ENCODE measurements at regions not wholly inside any gene's neighbourhood (a gene's known extent, or its start where the extent isn't known, plus 50 kb on each side); places are given as distances from the start of the nearest gene placed in this dataset.

DNA sequence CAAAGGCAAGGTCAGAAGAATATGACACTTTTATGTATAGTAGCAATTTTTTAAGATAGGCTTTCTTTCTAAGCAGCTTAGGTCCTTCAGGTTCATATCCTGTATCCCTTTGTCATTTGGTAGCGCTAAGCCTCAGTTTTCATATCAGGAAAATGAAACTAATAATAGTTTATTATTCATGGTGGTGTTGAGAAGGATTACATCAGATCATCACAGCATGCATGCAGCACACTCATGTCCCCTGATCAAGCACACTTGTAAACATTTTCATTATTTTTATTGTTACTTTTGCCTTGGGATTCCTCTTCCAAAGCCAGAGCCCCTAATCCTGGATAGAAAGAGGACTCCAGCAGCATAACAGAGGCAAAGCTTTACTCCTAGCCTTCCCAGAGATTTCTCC is 70.2 kb upstream of the ADGRF1 start:
- DNase-seq: no peak

DNA sequence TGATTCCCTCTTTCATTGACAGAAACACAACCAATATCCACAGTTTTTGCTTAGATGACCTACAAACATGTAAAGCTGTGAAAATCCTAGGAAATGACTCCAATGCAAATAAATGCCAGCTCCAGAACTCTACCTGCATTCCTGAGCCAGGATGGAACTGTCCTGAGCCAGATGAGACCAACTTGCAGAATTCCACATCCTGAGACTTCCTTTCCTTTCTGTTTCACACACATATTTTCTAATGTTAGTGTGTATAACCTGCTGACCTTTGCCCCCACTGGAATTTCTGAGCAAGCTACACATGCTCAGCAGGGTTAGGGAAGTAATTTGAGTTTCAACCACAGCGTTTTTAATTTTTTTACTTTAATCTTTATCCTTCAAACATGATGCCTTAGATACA is 69.6 kb upstream of the ADGRF1 start:
- no peak for DNase-seq

- DNase-seq: no peak
Measured at GRCh38 chr6:47109281-47109680, 67.1 kb upstream of the ADGRF1 start.

- DNase-seq: no peak
Measured at GRCh38 chr6:47106721-47107197, 64.6 kb upstream of the ADGRF1 start.

GRCh38 chr6:47106216-47106615 is 64.1 kb upstream of the ADGRF1 start:
- DNase-seq: no peak

GRCh38 chr6:47105469-47106178 is 63.5 kb upstream of the ADGRF1 start:
- DNase-seq: no peak

DNA sequence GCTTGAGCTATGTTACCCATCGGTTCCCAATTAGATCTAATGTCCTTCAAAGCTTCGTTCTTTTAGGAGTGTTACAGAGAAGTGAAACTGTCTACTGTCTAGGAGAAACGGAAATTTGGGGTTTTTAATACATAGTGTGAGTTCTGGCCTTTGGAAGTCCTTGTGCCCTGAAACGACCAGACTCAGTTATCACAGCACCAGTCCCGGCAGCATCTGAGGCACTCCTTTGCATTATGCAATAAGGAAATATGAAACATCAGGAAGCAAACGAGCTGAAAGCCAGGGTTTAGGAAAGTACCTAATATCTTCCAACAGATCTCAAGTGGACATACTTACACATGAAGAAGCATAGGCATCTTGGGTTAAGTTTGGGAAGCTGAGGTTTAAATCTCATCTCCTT is 61.8 kb upstream of the ADGRF1 start:
- no peak for DNase-seq

GRCh38 chr6:47102331-47102730 is 60.2 kb upstream of the ADGRF1 start:
- no peak for DNase-seq

DNA sequence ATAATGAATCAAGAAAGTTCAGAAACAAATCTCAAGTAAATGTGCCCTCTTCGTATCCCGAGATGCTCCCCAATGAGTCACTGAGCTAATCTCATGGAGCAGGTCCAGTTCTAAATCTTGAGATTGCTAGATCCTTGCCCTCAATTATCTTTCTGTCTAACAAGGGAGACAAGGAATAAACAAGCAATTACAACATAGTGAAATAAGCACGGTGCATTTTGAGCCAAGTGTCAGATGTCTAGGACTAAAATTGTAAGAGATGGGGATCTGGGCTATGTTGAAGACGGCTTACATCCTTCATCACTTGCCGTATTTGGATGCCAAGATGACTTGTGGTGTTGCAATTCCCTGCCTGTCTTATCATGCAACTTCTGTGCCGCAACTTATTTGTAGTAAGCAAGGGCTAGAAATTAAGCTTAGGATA is 56.5 kb upstream of the ADGRF1 start:
- no peak for DNase-seq

DNA sequence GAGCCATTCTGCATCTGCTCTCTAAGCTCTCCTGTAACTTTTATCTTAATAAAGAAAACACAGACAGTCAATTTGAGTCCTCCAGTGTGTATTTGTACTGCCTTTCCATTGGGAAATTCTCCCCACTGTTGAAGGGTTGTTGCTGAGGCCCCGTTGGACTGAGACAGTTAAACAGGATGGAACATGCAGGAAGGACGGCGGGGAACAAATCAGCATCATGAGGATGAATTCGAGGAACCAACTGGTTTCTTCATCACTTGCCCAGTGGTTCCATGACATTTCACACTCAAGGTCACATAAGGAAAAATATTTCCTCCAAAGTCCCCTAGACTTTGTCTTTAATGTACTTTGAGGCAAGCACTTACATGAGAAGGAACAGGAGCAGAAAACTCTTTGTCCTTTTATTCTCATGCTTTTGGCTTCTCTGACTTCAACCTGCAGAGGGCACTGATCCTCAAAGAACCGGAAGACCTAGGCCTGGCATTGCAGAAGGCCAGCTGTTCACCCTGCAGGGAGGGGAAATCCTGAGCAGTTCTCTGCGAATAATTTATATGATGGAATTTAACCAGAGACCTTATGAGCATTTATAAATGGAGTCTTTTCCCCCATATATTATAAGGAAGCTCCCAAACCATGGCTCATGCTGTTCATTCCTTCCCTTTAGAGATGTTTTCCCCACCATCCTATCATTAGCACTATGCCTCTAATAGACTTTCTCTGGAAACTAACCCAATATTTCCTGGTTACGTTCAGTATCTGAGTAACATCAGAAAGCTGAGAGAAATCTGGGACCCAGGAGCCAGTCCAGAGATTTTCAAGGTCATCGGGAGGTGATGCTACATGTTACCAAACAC is 55.2 kb upstream of the ADGRF1 start:
- peak; percentile 34 for DNase-seq

- DNase-seq: no peak
Measured at GRCh38 chr6:47096211-47096895, 54.2 kb upstream of the ADGRF1 start.

- DNase-seq: no peak
Measured at GRCh38 chr6:47094241-47094925, 52.3 kb upstream of the ADGRF1 start.

DNA sequence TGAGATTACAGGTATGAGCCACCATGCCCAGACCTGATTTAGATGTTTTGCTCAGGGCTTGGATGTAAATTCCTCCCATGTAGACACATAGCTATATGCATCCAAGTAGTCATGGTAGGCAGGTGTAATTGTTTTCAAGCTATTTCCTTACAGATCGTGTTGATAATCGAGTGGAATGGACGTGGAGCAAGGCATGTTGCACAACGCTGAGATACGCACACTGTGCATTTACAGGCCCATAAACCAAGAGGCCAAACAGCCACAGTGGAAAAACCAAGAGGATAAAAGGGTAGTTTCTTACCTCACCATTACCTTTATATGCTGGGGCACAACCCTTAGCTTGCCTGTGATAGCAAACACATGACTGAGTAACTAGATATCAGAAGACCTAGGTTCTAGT is 51.0 kb upstream of the ADGRF1 start:
- DNase-seq: no peak

DNA sequence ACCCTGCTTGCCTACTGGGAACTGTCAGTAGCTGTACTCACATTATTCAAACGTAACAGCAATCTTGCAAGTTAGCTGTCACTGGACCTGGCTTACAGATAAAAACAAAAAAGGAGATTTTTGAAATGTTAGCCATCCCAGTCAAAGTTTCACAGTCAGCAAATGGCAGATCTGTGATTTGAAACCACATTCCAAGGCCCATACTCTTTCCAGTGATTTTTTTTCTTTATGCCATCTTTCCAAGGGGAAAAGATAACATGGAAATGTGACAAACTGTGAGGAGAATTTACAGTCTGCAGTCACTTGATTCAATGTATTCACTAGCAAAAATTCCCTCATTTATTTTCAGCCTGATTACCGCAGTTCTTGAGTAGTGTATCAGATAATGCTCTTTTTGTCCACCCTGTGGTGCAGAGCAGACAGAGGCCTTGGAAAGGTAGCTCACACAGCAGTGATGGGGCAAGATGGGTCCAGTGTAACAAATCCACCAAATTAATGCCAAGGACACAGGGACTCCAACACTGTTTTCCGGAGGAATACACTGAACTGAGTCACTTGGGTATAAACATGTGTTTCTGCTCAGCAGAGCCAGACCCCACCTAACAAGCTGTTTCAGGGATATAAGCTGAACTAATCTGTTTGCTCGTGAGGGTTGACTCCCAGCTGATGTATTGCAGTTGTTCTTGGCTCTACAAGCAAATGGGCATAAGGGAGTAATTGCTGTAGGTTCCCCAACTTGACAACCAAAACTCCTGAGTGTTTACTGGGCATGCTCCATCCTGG is 49.9 kb upstream of the ADGRF1 start:
- DNase-seq: no peak
